Lower leg skin (tissue), 3 donors: ENCODE measurements at regions not wholly inside any gene's neighbourhood (a gene's known extent, or its start where the extent isn't known, plus 50 kb on each side); places are given as distances from the start of the nearest gene placed in this dataset.

ENCODE experiments used
- CTCF ChIP-seq, 3 donors: fragments of 450-650 bp; IDR thresholded peaks; one replicate each; pipeline ENCODE4 v1.5.1; 2016; ENCODE audit warnings: antibody characterized with exemption in 3 of 3, mild to moderate bottlenecking in 3 of 3, moderate library complexity in 2 of 3
- POLR2A ChIP-seq, 2 donors: fragments of 450-650 bp; IDR thresholded peaks; one replicate each; pipeline ENCODE4 v1.6.1; 2016 to 2017; ENCODE audit warnings: antibody characterized with exemption in 2 of 2, mild to moderate bottlenecking in 1 of 2, moderate library complexity in 1 of 2

GRCh38 chr6:115091461-115091860 is 748.6 kb upstream of the HS3ST5 start:
- TF ChIP-seq POLR2A (IDR thresholded peaks at IDR 0.05), result no peak
- TF ChIP-seq CTCF (IDR thresholded peaks at IDR 0.05), result no peak
